HepG2 (cell line): ENCODE measurements at regions not wholly inside any gene's neighbourhood (a gene's known extent, or its start where the extent isn't known, plus 50 kb on each side); places are given as distances from the start of the nearest gene placed in this dataset.
A peak's percentile ranks its signal among the peaks of the same experiment; 100 is the strongest.

ENCODE experiments used
- ATAC-seq: fragments of 200-7000 bp; cut with Tn5 transposase; 3 replicates; pipeline ENCODE4 v1.9.1; 2020; ENCODE audit warnings: mild to moderate bottlenecking, moderate library complexity
- BruUV-seq: library from RNA; stranded (reverse); fragments of 400-500 nt; replicated peaks from 2 replicates; lab custom pipeline; 2021; lab: Mats Ljungman, UMichigan
- CTCF ChIA-PET: fragments of 300-600 bp; formaldehyde crosslinking; extraction: SDS; loops from one replicate; lab custom pipeline; 2021; ENCODE audit warnings: low total read pairs, inconsistent platforms, low intra/inter-chr PET ratio; lab: Yijun Ruan, JAX
- POLR2A ChIA-PET: fragments of 350-600 bp; sonication (Branson Sonifier 250); formaldehyde crosslinking; loops from one replicate; lab custom pipeline; 2020; ENCODE audit warnings: antibody characterized with exemption, inconsistent platforms; lab: Yijun Ruan, JAX
- DNase-seq: peaks from one replicate; pipeline ENCODE4 v3.0.0-alpha.2; 2015; ENCODE audit warnings: low spot score
- FAIRE-seq: peaks from 3 replicates; lab custom pipeline; 2011; peaks lifted over from hg19 to GRCh38; lab: Jason Lieb, UNC
- H2AFZ ChIP-seq: one replicate; pipeline ENCODE4 v1.6.1; 2011; ENCODE audit warnings: low read length, inconsistent platforms
- H3K27ac ChIP-seq: fragments of 300-600 bp; 3 replicates; pipeline ENCODE4 v1.8.0; 2011; ENCODE audit warnings: mixed run types, mild to moderate bottlenecking, mixed read lengths, low read length, inconsistent platforms; ENCODE audit not compliant: insufficient read depth; ENCODE audit errors: extremely low read length
- H3K27me3 ChIP-seq, 2 experiments: fragments of 200-600 bp in 1 of 2; 2 replicates in 1 of 2; 3 replicates in 1 of 2; pipeline versions ENCODE4 v1.6.0 to v1.8.0; 2011; ENCODE audit warnings: low read length in 2 of 2, mild to moderate bottlenecking in 2 of 2, moderate library complexity in 2 of 2, inconsistent platforms in 1 of 2; ENCODE audit not compliant: insufficient read depth in 2 of 2, control insufficient read depth in 1 of 2
- H3K36me3 ChIP-seq, 2 experiments: fragments of 200-600 bp in 1 of 2; replicated peaks in 1 of 2; 2 replicates in 1 of 2; 3 replicates in 1 of 2; pipeline versions ENCODE4 v1.5.1 to v1.8.0; 2011; ENCODE audit warnings: low read length in 2 of 2, inconsistent platforms in 1 of 2; ENCODE audit not compliant: insufficient read depth in 2 of 2, control insufficient read depth in 1 of 2
- H3K4me1 ChIP-seq: 2 replicates; pipeline ENCODE4 v1.5.1; 2012; ENCODE audit warnings: low read length, inconsistent platforms; ENCODE audit not compliant: insufficient read depth
- H3K4me2 ChIP-seq: 2 replicates; pipeline ENCODE4 v1.6.0; 2011; ENCODE audit warnings: low read depth, low read length, inconsistent platforms
- H3K4me3 ChIP-seq, 3 experiments: fragments of 200-600 bp in 1 of 3; sonication (generic), shearing (Covaris generic) in 1 of 3; replicated peaks in 1 of 3; 2 replicates each; pipeline ENCODE4 v1.5.1; 2011 to 2016; ENCODE audit warnings: low read length in 3 of 3, inconsistent platforms in 2 of 3, low read depth in 2 of 3, mild to moderate bottlenecking in 2 of 3, control low read depth in 1 of 3, mixed read lengths in 1 of 3; ENCODE audit not compliant: insufficient read depth in 1 of 3
- H3K79me2 ChIP-seq: one replicate; pipeline ENCODE4 v1.6.1; 2011; ENCODE audit warnings: low read length, inconsistent platforms; ENCODE audit not compliant: insufficient read depth
- H3K9ac ChIP-seq: 2 replicates; pipeline ENCODE4 v1.6.0; 2011; ENCODE audit warnings: mild to moderate bottlenecking, low read depth, low read length, inconsistent platforms; ENCODE audit not compliant: insufficient read depth
- H3K9me3 ChIP-seq: 2 replicates; pipeline ENCODE4 v1.5.1; 2012; ENCODE audit warnings: mild to moderate bottlenecking, low read length
- H4K20me1 ChIP-seq: 2 replicates; pipeline ENCODE4 v1.6.0; 2011; ENCODE audit warnings: inconsistent platforms, mild to moderate bottlenecking, low read length, moderate library complexity; ENCODE audit not compliant: insufficient read depth
- BRCA1 ChIP-seq: sonication (generic); formaldehyde crosslinking; IDR thresholded peaks from 2 replicates; pipeline ENCODE4 v1.4.0; 2020; ENCODE audit warnings: missing genetic modification reagents
- DR1 ChIP-seq: sonication (generic); formaldehyde crosslinking; IDR thresholded peaks from 2 replicates; pipeline ENCODE4 v1.8.0; 2021; ENCODE audit warnings: mild to moderate bottlenecking, missing genetic modification reagents, inconsistent platforms
- NR3C1 ChIP-seq: sonication (generic); formaldehyde crosslinking; IDR thresholded peaks from 2 replicates; pipeline ENCODE4 v1.4.0; 2020; ENCODE audit warnings: missing genetic modification reagents
- SP1 ChIP-seq, 2 experiments: fragments of 450-650 bp in 1 of 2; sonication (generic) in 1 of 2; formaldehyde crosslinking in 1 of 2; IDR thresholded peaks; 2 replicates each; pipeline versions ENCODE4 v1.4.0 to v1.6.1; 2016 to 2020; ENCODE audit warnings: missing genetic modification reagents in 1 of 2
- STAG1 ChIP-seq: sonication (generic); formaldehyde crosslinking; IDR thresholded peaks from 2 replicates; pipeline ENCODE4 v1.4.0; 2020; ENCODE audit warnings: missing genetic modification reagents
- ZBTB8A ChIP-seq: sonication (generic); formaldehyde crosslinking; IDR thresholded peaks from 2 replicates; pipeline ENCODE4 v1.4.0; 2020; ENCODE audit warnings: mild to moderate bottlenecking, low read depth, missing genetic modification reagents, borderline replicate concordance
- ZFP90 ChIP-seq: sonication (generic); formaldehyde crosslinking; IDR thresholded peaks from 2 replicates; pipeline ENCODE4 v1.8.0; 2022; ENCODE audit warnings: missing genetic modification reagents, mild to moderate bottlenecking, inconsistent platforms, borderline replicate concordance
- ZNF619 ChIP-seq: sonication (generic); formaldehyde crosslinking; IDR thresholded peaks from 2 replicates; pipeline ENCODE4 v1.4.0; 2020; ENCODE audit warnings: mild to moderate bottlenecking, missing genetic modification reagents
- WGBS: methylation state at CpG from one replicate; pipeline ENCODE4 v1.1.6; 2017; ENCODE audit warnings: low lambda C conversion rate; 5-methylcytosine and 5-hydroxymethylcytosine counted together
- in situ Hi-C: cut with HindIII; loops from 2 replicates; pipeline ENCODE4 v1.10.0; 2017; ENCODE audit warnings: low pct_unique_long_range_greater_than_20kb; ENCODE audit not compliant: extremely low pct_ligation_motif_present
- intact Hi-C: fragments of 100-400 bp; cut with micrococcal nuclease; formaldehyde crosslinking; loops from one replicate; pipeline ENCODE4 v1.10.0; 2022; ENCODE audit not compliant: unreplicated experiment
- TF ChIP-seq, protein P1 (sequence below): sonication (generic); formaldehyde crosslinking; IDR thresholded peaks from 2 replicates; pipeline ENCODE4 v1.5.0; 2020; ENCODE audit warnings: mild to moderate bottlenecking, missing genetic modification reagents, moderate library complexity
- TF ChIP-seq, protein P2 (sequence below): sonication (generic); formaldehyde crosslinking; IDR thresholded peaks from 2 replicates; pipeline ENCODE4 v1.4.0; 2020; ENCODE audit warnings: missing genetic modification reagents, borderline replicate concordance
- TF ChIP-seq, protein P3 (sequence below): sonication (generic); formaldehyde crosslinking; IDR thresholded peaks from 2 replicates; pipeline ENCODE4 v1.8.0; 2022; ENCODE audit warnings: missing genetic modification reagents, mild to moderate bottlenecking, borderline replicate concordance
- TF ChIP-seq, protein P4 (sequence below): sonication (generic); formaldehyde crosslinking; IDR thresholded peaks from 2 replicates; pipeline ENCODE4 v1.4.0; 2020; ENCODE audit warnings: mild to moderate bottlenecking, missing genetic modification reagents

DNA sequence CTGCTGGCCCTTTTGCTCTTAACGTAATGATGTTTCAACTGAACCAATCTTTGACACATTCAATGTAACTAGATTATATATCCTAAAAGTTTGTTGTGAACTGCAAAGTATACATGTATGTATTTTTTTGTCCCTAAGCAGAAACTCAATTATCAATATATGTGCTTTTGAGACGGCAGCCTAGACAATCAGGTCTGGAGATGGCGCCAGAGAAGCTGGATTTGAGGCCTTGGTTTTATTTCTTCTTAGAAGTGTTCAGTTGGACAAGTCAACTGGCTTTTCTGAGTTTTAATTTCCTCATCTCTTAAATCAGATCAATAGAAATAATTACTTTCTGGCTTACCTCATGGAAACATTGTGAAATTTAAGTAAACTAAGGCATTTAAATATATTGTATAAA lies 62.5 kb downstream of the DCAF8L1 start:
- no peak overlapping the region for H3K4me2 ChIP-seq
- H2AFZ ChIP-seq, result no peak overlapping the region
- in situ Hi-C loops (no loop called here), intact Hi-C loops (no loop called here)
- 0% methylated on average over 3 of the region's 3 CpGs for WGBS
- TF ChIP-seq, protein P1, sequence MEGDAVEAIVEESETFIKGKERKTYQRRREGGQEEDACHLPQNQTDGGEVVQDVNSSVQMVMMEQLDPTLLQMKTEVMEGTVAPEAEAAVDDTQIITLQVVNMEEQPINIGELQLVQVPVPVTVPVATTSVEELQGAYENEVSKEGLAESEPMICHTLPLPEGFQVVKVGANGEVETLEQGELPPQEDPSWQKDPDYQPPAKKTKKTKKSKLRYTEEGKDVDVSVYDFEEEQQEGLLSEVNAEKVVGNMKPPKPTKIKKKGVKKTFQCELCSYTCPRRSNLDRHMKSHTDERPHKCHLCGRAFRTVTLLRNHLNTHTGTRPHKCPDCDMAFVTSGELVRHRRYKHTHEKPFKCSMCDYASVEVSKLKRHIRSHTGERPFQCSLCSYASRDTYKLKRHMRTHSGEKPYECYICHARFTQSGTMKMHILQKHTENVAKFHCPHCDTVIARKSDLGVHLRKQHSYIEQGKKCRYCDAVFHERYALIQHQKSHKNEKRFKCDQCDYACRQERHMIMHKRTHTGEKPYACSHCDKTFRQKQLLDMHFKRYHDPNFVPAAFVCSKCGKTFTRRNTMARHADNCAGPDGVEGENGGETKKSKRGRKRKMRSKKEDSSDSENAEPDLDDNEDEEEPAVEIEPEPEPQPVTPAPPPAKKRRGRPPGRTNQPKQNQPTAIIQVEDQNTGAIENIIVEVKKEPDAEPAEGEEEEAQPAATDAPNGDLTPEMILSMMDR (CRISPR knock-in tag), result 0 out of 2 replicates have a peak, but pooled peaks have one; percentile 5
- TF ChIP-seq STAG1 (peak; percentile 15; the same call in 1 of the 2 replicates), DR1 (CRISPR knock-in tag) (no peak)
- H3K4me1 ChIP-seq, result no peaks in the 10 kb centered on the region
- H3K27ac ChIP-seq, result no peak overlapping the region
- no TSS peak for BruUV-seq
- ChIA-PET POLR2A (no interaction called here), CTCF (no interaction called here)
- H3K4me3 ChIP-seq, result no peak overlapping the region
- no peak for FAIRE-seq
- ATAC-seq, result no peak
- no peak overlapping the region for H3K9ac ChIP-seq
- no peaks in the 10 kb centered on the region for H4K20me1 ChIP-seq
- no peaks in the 10 kb centered on the region for H3K9me3 ChIP-seq
- no peaks in the 10 kb centered on the region for H3K79me2 ChIP-seq
- H3K36me3 ChIP-seq, result no peaks in the 10 kb centered on the region
- no peak for DNase-seq
- no peaks in the 10 kb centered on the region for H3K27me3 ChIP-seq

DNA sequence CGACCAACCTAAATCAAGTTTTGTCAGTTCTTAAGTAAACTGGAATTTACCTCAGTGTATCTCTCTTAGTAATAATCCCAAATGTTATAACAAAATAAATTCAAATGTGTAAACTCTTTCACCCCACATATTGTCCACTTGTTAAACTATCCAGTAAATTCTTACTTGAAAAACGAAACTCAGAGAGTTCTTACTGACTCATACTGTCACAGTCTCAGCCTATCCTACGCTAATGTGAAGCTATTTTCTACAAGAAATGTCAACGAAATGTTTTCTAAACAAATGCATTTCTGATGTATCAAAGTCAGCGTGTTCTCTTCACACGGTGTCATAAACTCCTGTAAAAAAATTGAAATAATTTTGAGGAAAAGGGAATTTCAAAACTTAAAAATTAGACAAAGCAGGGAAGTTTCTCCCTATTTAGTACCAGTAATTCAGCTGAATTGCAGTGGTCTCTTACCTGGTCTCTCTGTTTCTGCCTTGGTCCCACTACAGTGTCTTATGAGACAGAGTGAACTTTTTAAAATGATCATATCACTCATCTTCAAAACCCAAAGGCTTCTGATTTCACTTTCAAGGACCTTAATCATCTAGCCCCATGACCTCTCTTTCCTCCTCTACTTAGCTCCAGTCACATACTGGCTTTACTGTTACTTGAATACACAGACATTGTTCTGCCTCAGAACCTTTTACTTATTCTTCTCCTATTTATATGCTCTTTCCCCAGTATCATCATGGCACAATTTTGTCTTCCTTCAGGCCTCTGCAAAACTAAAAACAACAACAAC lies 63.3 kb downstream of the DCAF8L1 start:
- BruUV-seq, result no TSS peak
- in situ Hi-C loops, result no loop called here
- CTCF ChIA-PET, result no interaction called here
- TF ChIP-seq, protein P2, sequence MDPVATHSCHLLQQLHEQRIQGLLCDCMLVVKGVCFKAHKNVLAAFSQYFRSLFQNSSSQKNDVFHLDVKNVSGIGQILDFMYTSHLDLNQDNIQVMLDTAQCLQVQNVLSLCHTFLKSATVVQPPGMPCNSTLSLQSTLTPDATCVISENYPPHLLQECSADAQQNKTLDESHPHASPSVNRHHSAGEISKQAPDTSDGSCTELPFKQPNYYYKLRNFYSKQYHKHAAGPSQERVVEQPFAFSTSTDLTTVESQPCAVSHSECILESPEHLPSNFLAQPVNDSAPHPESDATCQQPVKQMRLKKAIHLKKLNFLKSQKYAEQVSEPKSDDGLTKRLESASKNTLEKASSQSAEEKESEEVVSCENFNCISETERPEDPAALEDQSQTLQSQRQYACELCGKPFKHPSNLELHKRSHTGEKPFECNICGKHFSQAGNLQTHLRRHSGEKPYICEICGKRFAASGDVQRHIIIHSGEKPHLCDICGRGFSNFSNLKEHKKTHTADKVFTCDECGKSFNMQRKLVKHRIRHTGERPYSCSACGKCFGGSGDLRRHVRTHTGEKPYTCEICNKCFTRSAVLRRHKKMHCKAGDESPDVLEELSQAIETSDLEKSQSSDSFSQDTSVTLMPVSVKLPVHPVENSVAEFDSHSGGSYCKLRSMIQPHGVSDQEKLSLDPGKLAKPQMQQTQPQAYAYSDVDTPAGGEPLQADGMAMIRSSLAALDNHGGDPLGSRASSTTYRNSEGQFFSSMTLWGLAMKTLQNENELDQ (CRISPR knock-in tag), result no peak
- TF ChIP-seq ZFP90 (CRISPR knock-in tag), result no peak
- TF ChIP-seq ZBTB8A (CRISPR knock-in tag), result no peak
- TF ChIP-seq, protein P3, sequence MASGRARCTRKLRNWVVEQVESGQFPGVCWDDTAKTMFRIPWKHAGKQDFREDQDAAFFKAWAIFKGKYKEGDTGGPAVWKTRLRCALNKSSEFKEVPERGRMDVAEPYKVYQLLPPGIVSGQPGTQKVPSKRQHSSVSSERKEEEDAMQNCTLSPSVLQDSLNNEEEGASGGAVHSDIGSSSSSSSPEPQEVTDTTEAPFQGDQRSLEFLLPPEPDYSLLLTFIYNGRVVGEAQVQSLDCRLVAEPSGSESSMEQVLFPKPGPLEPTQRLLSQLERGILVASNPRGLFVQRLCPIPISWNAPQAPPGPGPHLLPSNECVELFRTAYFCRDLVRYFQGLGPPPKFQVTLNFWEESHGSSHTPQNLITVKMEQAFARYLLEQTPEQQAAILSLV (CRISPR knock-in tag), result no peak
- no peak for TF ChIP-seq SP1 (IDR thresholded peaks at IDR 0.05)
- no peak for TF ChIP-seq SP1 (CRISPR knock-in tag; IDR thresholded peaks at IDR 0.05)
- no peak for TF ChIP-seq NR3C1
- TF ChIP-seq, protein P4, sequence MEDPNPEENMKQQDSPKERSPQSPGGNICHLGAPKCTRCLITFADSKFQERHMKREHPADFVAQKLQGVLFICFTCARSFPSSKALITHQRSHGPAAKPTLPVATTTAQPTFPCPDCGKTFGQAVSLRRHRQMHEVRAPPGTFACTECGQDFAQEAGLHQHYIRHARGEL (CRISPR knock-in tag), result no peak
- TF ChIP-seq BRCA1 (CRISPR knock-in tag), result no peak
- TF ChIP-seq ZNF619 (CRISPR knock-in tag), result no peak

More for the DNA sequence above, 63.3 kb downstream of the DCAF8L1 start:
- Histone ChIP-seq H3K4me1 (no peaks in the 10 kb centered on the region), H3K27me3 (no peaks in the 10 kb centered on the region), H3K4me2 (no peak overlapping the region), H3K9ac (no peak overlapping the region), H3K9me3 (no peaks in the 10 kb centered on the region), H3K79me2 (no peaks in the 10 kb centered on the region), H3K4me3 (no peak overlapping the region), H4K20me1 (no peaks in the 10 kb centered on the region), H3K36me3 (no peaks in the 10 kb centered on the region), H3K27ac (no peak overlapping the region), H2AFZ (no peak overlapping the region)
- no peak for DNase-seq
- no peak for FAIRE-seq
- POLR2A ChIA-PET, result interaction anchor here (0.6 kb wide), 1 partner anchor 1822 kb away, joined by 4 read pairs; no protein-coding TSS in a partner anchor
- no peak for ATAC-seq
- intact Hi-C loops, result no loop called here
- WGBS, result 14% methylated on average over 6 of the region's 6 CpGs
